Upper lobe of right lung (tissue), 1 donor: ENCODE measurements at regions not wholly inside any gene's neighbourhood (a gene's known extent, or its start where the extent isn't known, plus 50 kb on each side); places are given as distances from the start of the nearest gene placed in this dataset.

Experiments used
- ATAC-seq: fragments of 200-7000 bp; cut with Tn5 transposase; one replicate; pipeline ENCODE4 v1.9.1; 2020; ENCODE audit warnings: mild to moderate bottlenecking, moderate library complexity
- DNase-seq: peaks from one replicate; pipeline ENCODE4 v3.0.0-alpha.2; 2020
- H3K27ac ChIP-seq: fragments of 200-600 bp; one replicate; pipeline ENCODE4 v1.8.0; 2022
- H3K27me3 ChIP-seq: fragments of 200-600 bp; one replicate; pipeline ENCODE4 v1.8.0; 2022; ENCODE audit warnings: mild to moderate bottlenecking
- H3K36me3 ChIP-seq: fragments of 200-600 bp; one replicate; pipeline ENCODE4 v1.8.0; 2022
- H3K4me1 ChIP-seq: fragments of 200-600 bp; one replicate; pipeline ENCODE4 v1.8.0; 2022
- H3K4me3 ChIP-seq: fragments of 200-600 bp; one replicate; pipeline ENCODE4 v1.8.0; 2022; ENCODE audit warnings: mild to moderate bottlenecking
- H3K9me3 ChIP-seq: fragments of 200-600 bp; one replicate; pipeline ENCODE4 v1.8.0; 2022
- intact Hi-C: fragments of 100-400 bp; cut with DNase I; formaldehyde crosslinking; loops from one replicate; pipeline ENCODE4 v1.11.0; 2022
- TF ChIP-seq, protein P1 (sequence below): fragments of 200-600 bp; IDR thresholded peaks from one replicate; pipeline ENCODE4 v1.8.0; 2022; ENCODE audit warnings: antibody characterized with exemption
- donor health status: DM: no; HTN: yes; CAD: no; lungs with severe emphysema.

GRCh38 chr5:112682621-112683061 lies 55.0 kb upstream of the APC start:
- Histone ChIP-seq H3K4me1 (no peaks in the 10 kb centered on the region), H3K27ac (no peak overlapping the region), H3K36me3 (no peaks in the 10 kb centered on the region), H3K27me3 (no peaks in the 10 kb centered on the region), H3K9me3 (no peaks in the 10 kb centered on the region), H3K4me3 (no peak overlapping the region)
- intact Hi-C loops, result no loop called here
- no peak for DNase-seq
- no peak for ATAC-seq
- TF ChIP-seq, protein P1, sequence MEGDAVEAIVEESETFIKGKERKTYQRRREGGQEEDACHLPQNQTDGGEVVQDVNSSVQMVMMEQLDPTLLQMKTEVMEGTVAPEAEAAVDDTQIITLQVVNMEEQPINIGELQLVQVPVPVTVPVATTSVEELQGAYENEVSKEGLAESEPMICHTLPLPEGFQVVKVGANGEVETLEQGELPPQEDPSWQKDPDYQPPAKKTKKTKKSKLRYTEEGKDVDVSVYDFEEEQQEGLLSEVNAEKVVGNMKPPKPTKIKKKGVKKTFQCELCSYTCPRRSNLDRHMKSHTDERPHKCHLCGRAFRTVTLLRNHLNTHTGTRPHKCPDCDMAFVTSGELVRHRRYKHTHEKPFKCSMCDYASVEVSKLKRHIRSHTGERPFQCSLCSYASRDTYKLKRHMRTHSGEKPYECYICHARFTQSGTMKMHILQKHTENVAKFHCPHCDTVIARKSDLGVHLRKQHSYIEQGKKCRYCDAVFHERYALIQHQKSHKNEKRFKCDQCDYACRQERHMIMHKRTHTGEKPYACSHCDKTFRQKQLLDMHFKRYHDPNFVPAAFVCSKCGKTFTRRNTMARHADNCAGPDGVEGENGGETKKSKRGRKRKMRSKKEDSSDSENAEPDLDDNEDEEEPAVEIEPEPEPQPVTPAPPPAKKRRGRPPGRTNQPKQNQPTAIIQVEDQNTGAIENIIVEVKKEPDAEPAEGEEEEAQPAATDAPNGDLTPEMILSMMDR, result no peak

- Histone ChIP-seq H3K4me3 (no peak overlapping the region), H3K27me3 (no peaks in the 10 kb centered on the region), H3K36me3 (no peaks in the 10 kb centered on the region), H3K4me1 (no peaks in the 10 kb centered on the region), H3K9me3 (no peaks in the 10 kb centered on the region), H3K27ac (no peak overlapping the region)
- intact Hi-C loops, result no loop called here
- ATAC-seq (no peak), DNase-seq (no peak)
- TF ChIP-seq, protein P1, result no peak
Measured at GRCh38 chr5:112684121-112684520, 53.6 kb upstream of the APC start.

GRCh38 chr5:112684737-112685136 lies 52.9 kb upstream of the APC start:
- Histone ChIP-seq H3K27ac (peak overlapping the region; percentile 33), H3K36me3 (no peaks in the 10 kb centered on the region), H3K4me3 (no peak overlapping the region), H3K9me3 (no peaks in the 10 kb centered on the region), H3K27me3 (no peaks in the 10 kb centered on the region), H3K4me1 (no peaks in the 10 kb centered on the region)
- DNase-seq (no peak), ATAC-seq (peak; percentile 32)
- TF ChIP-seq, protein P1, result no peak
- intact Hi-C loops, result no loop called here

DNA sequence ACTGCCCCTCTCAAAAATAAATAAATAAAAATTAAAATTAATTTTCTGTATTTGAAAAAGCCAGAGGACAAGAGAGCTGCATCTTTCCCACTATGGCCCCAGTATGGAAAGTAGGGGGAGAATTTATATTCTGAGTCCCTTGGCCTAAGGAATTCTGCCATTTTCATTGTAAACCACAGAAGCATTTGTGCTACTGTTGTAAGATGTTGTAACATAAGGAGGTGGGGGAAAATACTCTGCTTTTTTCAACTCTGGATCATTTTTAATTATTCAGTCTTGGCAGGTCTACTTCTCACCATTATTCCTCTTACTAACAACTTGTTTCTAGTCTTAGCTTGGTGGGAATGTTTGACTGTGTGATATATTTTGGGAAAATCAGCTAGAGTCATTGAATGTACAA lies 52.3 kb upstream of the APC start:
- intact Hi-C loops, result no loop called here
- TF ChIP-seq, protein P1, result no peak
- Histone ChIP-seq H3K4me1 (no peaks in the 10 kb centered on the region), H3K27me3 (no peaks in the 10 kb centered on the region), H3K27ac (peak overlapping the region; percentile 33), H3K9me3 (no peaks in the 10 kb centered on the region), H3K36me3 (no peaks in the 10 kb centered on the region), H3K4me3 (no peak overlapping the region)
- DNase-seq, result no peak
- no peak for ATAC-seq

DNA sequence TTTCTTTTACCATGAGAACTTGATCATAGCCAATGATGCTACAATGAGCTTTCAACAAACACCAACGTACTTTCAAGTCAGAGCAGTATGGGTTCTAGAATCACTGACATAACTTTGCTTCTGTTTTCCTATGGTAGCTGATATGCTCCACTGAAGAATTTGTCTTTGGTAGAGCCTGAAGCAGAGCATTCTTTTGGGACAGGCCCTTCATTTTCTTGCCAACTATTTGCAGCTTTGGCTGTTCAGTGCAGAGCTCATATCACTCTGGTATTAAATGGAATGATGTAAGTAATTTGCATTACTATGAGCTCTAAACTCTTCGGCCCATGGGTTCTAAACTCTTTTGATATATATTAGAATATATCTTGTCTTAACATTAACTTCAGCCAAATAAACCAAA lies 51.8 kb upstream of the APC start:
- H3K36me3 ChIP-seq, result no peaks in the 10 kb centered on the region
- H3K9me3 ChIP-seq, result no peaks in the 10 kb centered on the region
- DNase-seq (no peak), ATAC-seq (peak; percentile 40)
- no peaks in the 10 kb centered on the region for H3K27me3 ChIP-seq
- no peaks in the 10 kb centered on the region for H3K4me1 ChIP-seq
- intact Hi-C loops, result no loop called here
- H3K4me3 ChIP-seq, result no peak overlapping the region
- TF ChIP-seq, protein P1, result no peak
- H3K27ac ChIP-seq, result no peak overlapping the region

DNA sequence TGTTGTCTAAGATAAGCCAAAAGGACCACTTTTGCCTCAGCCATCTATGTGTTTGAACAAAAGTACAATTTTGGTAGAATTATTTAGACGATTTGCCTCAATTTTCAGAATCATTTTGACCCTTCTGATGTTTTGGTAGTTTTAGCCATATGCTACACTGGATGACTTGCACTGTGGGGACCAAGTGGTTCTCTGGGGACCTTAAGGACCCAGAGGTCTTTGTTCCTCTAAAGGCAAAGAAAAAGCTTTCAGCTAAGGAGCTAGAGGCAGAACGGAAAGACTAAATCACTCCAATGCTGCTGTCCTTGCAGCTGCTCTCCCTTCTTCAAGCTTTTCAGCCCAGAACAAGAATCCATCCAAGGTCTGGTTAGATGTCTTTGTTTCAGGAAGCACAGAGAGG lies 51.0 kb upstream of the APC start:
- no peak overlapping the region for H3K4me3 ChIP-seq
- no peak overlapping the region for H3K27ac ChIP-seq
- no peaks in the 10 kb centered on the region for H3K36me3 ChIP-seq
- no peaks in the 10 kb centered on the region for H3K4me1 ChIP-seq
- TF ChIP-seq, protein P1, result no peak
- ATAC-seq (no peak), DNase-seq (no peak)
- intact Hi-C loops, result no loop called here
- no peaks in the 10 kb centered on the region for H3K9me3 ChIP-seq
- H3K27me3 ChIP-seq, result no peaks in the 10 kb centered on the region
